HFF-Myc (cell line): ENCODE measurements at regions not wholly inside any gene's neighbourhood (a gene's known extent, or its start where the extent isn't known, plus 50 kb on each side); places are given as distances from the start of the nearest gene placed in this dataset.

Source experiments
- DNase-seq: peaks from one replicate; pipeline ENCODE4 v3.0.0-alpha.2; 2011; ENCODE audit warnings: low read depth; ENCODE audit errors: extremely low read depth
- H3K4me3 ChIP-seq: replicated peaks from 2 replicates; pipeline ENCODE4 v1.5.1; 2011; ENCODE audit warnings: low read depth, mild to moderate bottlenecking, control low read depth, low read length
- CTCF ChIP-seq: IDR thresholded peaks from 2 replicates; pipeline ENCODE4 v1.5.1; 2012; ENCODE audit warnings: mild to moderate bottlenecking, low read depth, low read length, control low read depth; ENCODE audit errors: missing control alignments

- no peak for TF ChIP-seq CTCF
- H3K4me3 ChIP-seq = no peak overlapping the region
- no peak for DNase-seq
Observed at GRCh38 chr1:37085393-37085792, 51.1 kb upstream of the GRIK3 start.

GRCh38 chr1:37089750-37090149 lies 55.4 kb upstream of the GRIK3 start:
- H3K4me3 ChIP-seq = no peak overlapping the region
- DNase-seq = no peak
- TF ChIP-seq CTCF = no peak

- no peak for TF ChIP-seq CTCF
- no peak for DNase-seq
- no peak overlapping the region for H3K4me3 ChIP-seq
Observed at GRCh38 chr1:37090671-37091070, 56.4 kb upstream of the GRIK3 start.

- H3K4me3 ChIP-seq = no peak overlapping the region
- no peak for TF ChIP-seq CTCF
- DNase-seq = no peak
Observed at GRCh38 chr1:37092937-37093336, 58.6 kb upstream of the GRIK3 start.

GRCh38 chr1:37094302-37094701 lies 60.0 kb upstream of the GRIK3 start:
- TF ChIP-seq CTCF = no peak
- no peak overlapping the region for H3K4me3 ChIP-seq
- no peak for DNase-seq

GRCh38 chr1:37096523-37096922 lies 62.2 kb upstream of the GRIK3 start:
- no peak for DNase-seq
- no peak overlapping the region for H3K4me3 ChIP-seq
- TF ChIP-seq CTCF = no peak

- TF ChIP-seq CTCF = no peak
- H3K4me3 ChIP-seq = no peak overlapping the region
- DNase-seq = no peak
Observed at GRCh38 chr1:37097731-37098130, 63.4 kb upstream of the GRIK3 start.
